Endothelial cell of umbilical vein (primary cell): ENCODE measurements at regions not wholly inside any gene's neighbourhood (a gene's known extent, or its start where the extent isn't known, plus 50 kb on each side); places are given as distances from the start of the nearest gene placed in this dataset.

Experiments used
- BruUV-seq: library from RNA; stranded (reverse); fragments of 400-500 nt; replicated peaks from 2 replicates; lab custom pipeline; 2021; lab: Mats Ljungman, UMichigan
- CTCF ChIA-PET: fragments of 300-600, 350-600 bp; sonication (Branson Sonifier 250); formaldehyde crosslinking; loops from one replicate; lab custom pipeline; 2021; ENCODE audit warnings: antibody characterized with exemption, inconsistent platforms; lab: Charles Lee
- POLR2A ChIA-PET: fragments of 300-600, 350-600 bp; sonication (Branson Sonifier 250); formaldehyde crosslinking; loops from one replicate; lab custom pipeline; 2021; ENCODE audit warnings: antibody characterized with exemption, inconsistent platforms; lab: Charles Lee
- DNase-seq: peaks from one replicate; pipeline ENCODE4 v3.0.0-alpha.2; 2011; ENCODE audit warnings: low read depth, low spot score
- FAIRE-seq: peaks from 2 replicates; lab custom pipeline; 2011; peaks lifted over from hg19 to GRCh38; lab: Jason Lieb, UNC
- H2AFZ ChIP-seq: 2 replicates; pipeline ENCODE4 v1.6.0; 2012; ENCODE audit warnings: low read depth, low read length, control low read depth, inconsistent platforms
- H3K27ac ChIP-seq: 2 replicates; pipeline ENCODE4 v1.5.1; 2011; ENCODE audit warnings: low read depth, mild to moderate bottlenecking, control low read depth, low read length, moderate library complexity; ENCODE audit not compliant: insufficient read depth
- H3K27me3 ChIP-seq, 2 experiments: 2 replicates each; pipeline versions ENCODE4 v1.6.0 to v1.6.1; 2011; ENCODE audit warnings: low read length in 2 of 2, mixed read lengths in 1 of 2; ENCODE audit not compliant: control insufficient read depth in 2 of 2, insufficient read depth in 2 of 2
- H3K36me3 ChIP-seq, 2 experiments: 2 replicates in 1 of 2; 3 replicates in 1 of 2; pipeline ENCODE4 v1.5.1; 2011; ENCODE audit warnings: low read length in 2 of 2, mild to moderate bottlenecking in 1 of 2, moderate library complexity in 1 of 2; ENCODE audit not compliant: control insufficient read depth in 2 of 2, insufficient read depth in 2 of 2; ENCODE audit errors: extremely low read depth in 1 of 2
- H3K4me1 ChIP-seq: 3 replicates; pipeline ENCODE4 v1.5.1; 2011; ENCODE audit warnings: mild to moderate bottlenecking, low read length; ENCODE audit not compliant: control insufficient read depth, insufficient read depth; ENCODE audit errors: extremely low read depth
- H3K4me2 ChIP-seq: 2 replicates; pipeline ENCODE4 v1.6.1; 2011; ENCODE audit warnings: low read length, control low read depth, mixed read lengths; ENCODE audit not compliant: insufficient read depth
- H3K4me3 ChIP-seq, 3 experiments: fragments of 200-600 bp in 1 of 3; sonication (generic), shearing (Covaris generic) in 1 of 3; replicated peaks in 1 of 3; 2 replicates each; pipeline ENCODE4 v1.5.1; 2011 to 2016; ENCODE audit warnings: control low read depth in 3 of 3, low read length in 3 of 3, mild to moderate bottlenecking in 2 of 3, inconsistent platforms in 1 of 3, low read depth in 1 of 3, moderate library complexity in 1 of 3; ENCODE audit not compliant: insufficient read depth in 1 of 3
- H3K79me2 ChIP-seq: 2 replicates; pipeline ENCODE4 v1.6.0; 2012; ENCODE audit warnings: low read length, inconsistent platforms; ENCODE audit not compliant: control insufficient read depth, insufficient read depth
- H3K9ac ChIP-seq: replicated peaks from 2 replicates; pipeline ENCODE3; 2011; ENCODE audit warnings: low read length, control low read depth; ENCODE audit not compliant: insufficient read depth; ENCODE audit errors: extremely low read depth
- H3K9me1 ChIP-seq: replicated peaks from 3 replicates; pipeline ENCODE4 v1.6.0; 2011; ENCODE audit warnings: mild to moderate bottlenecking, low read length; ENCODE audit not compliant: control insufficient read depth, insufficient read depth; ENCODE audit errors: extremely low read depth
- H3K9me3 ChIP-seq: replicated peaks from 2 replicates; pipeline ENCODE4 v1.5.1; 2012; ENCODE audit warnings: low read length, inconsistent platforms; ENCODE audit not compliant: control insufficient read depth, insufficient read depth
- H4K20me1 ChIP-seq: replicated peaks from 2 replicates; pipeline ENCODE3; 2011; ENCODE audit warnings: mild to moderate bottlenecking, low read length; ENCODE audit not compliant: control insufficient read depth, insufficient read depth; ENCODE audit errors: extremely low read depth
- EZH2 ChIP-seq: IDR thresholded peaks from 2 replicates; pipeline ENCODE4 v1.6.1; 2012; ENCODE audit warnings: borderline replicate concordance, low read depth, mild to moderate bottlenecking, moderate library complexity, low read length, inconsistent platforms; ENCODE audit not compliant: severe bottlenecking
- FOS ChIP-seq: IDR thresholded peaks from 2 replicates; pipeline ENCODE4 v1.6.1; 2011; ENCODE audit warnings: mild to moderate bottlenecking, low read length, moderate library complexity, borderline replicate concordance; ENCODE audit not compliant: insufficient read depth
- GATA2 ChIP-seq: IDR thresholded peaks from 2 replicates; pipeline ENCODE4 v1.7.0; 2011; ENCODE audit warnings: low read depth, mild to moderate bottlenecking, moderate library complexity, mixed read lengths, low read length; ENCODE audit not compliant: insufficient read length, insufficient read depth
- JUN ChIP-seq: IDR thresholded peaks from 2 replicates; pipeline ENCODE4 v1.6.1; 2011; ENCODE audit warnings: borderline replicate concordance, low read depth; ENCODE audit not compliant: insufficient read length, insufficient read depth
- MAX ChIP-seq: IDR thresholded peaks from 2 replicates; pipeline ENCODE4 v1.6.1; 2011; ENCODE audit not compliant: insufficient read depth, insufficient read length
- MYC ChIP-seq: IDR thresholded peaks from one replicate; pipeline ENCODE4 v1.6.1; 2011; ENCODE audit warnings: mild to moderate bottlenecking, low read depth, low read length
- POLR2A ChIP-seq: IDR thresholded peaks from 2 replicates; pipeline ENCODE4 v1.6.1; 2012; ENCODE audit warnings: low read depth, mild to moderate bottlenecking, control low read depth, low read length
- POLR2AphosphoS5 ChIP-seq: IDR thresholded peaks from 2 replicates; pipeline ENCODE4 v1.6.1; 2012; ENCODE audit warnings: low read depth, mild to moderate bottlenecking, control low read depth, low read length, moderate library complexity; ENCODE audit not compliant: insufficient read depth
- dilution Hi-C: fragments of 300-500 bp; cut with MboI; formaldehyde crosslinking; loops from one replicate; pipeline ENCODE4 v1.15.0; 2019; ENCODE audit warnings: low sequenced_read_pairs; ENCODE audit not compliant: extremely low pct_ligation_motif_present
- intact Hi-C: fragments of 100-400 bp; cut with micrococcal nuclease; formaldehyde crosslinking; loops from one replicate; pipeline ENCODE4 v1.10.0; 2022
- TF ChIP-seq, protein P1 (sequence below), 2 donors: IDR thresholded peaks; 1 replicate in 1 of 2; 2 replicates in 1 of 2; pipeline ENCODE4 v1.5.1; 2011; ENCODE audit warnings: low read length in 2 of 2, mild to moderate bottlenecking in 2 of 2, moderate library complexity in 2 of 2, control low read depth in 1 of 2, inconsistent platforms in 1 of 2, low read depth in 1 of 2; ENCODE audit not compliant: insufficient read depth in 1 of 2; ENCODE audit errors: extremely low read depth in 1 of 2

DNA sequence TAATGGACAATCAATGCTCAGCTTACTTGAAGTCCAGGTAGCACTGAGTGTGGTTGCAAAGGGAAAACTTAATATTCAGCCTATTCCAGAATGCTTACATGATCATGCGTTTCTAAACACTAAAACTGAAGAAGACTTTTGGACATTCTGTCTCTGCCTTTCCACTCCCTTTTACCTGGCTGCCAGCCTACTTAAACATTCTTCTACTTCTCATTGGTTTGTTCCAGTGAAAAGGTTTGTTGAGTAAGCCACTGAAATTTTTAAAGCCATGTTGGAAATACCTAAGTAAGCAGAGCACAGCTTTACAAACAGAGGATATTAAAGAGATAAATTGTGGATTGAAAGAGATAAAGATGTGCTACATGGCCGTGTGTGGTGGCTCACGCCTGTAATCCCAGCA lies 1280.8 kb upstream of the AUTS2 start:
- ChIA-PET POLR2A (no interaction called here), CTCF (no interaction called here)
- no peaks in the 10 kb centered on the region for H3K36me3 ChIP-seq
- intact Hi-C loops (no loop called here), dilution Hi-C loops (no loop called here)
- H3K9me1 ChIP-seq: no peaks in the 10 kb centered on the region
- peaks cover 11% of the 10 kb centered on the region for H3K9me3 ChIP-seq
- no peak overlapping the region for H3K27ac ChIP-seq
- H4K20me1 ChIP-seq: no peaks in the 10 kb centered on the region
- no peaks in the 10 kb centered on the region for H3K27me3 ChIP-seq
- no peak overlapping the region for H3K9ac ChIP-seq
- FAIRE-seq (no peak), DNase-seq (no peak)
- H3K4me2 ChIP-seq: no peak overlapping the region
- no peak for TF ChIP-seq MAX
- TF ChIP-seq, protein P1, sequence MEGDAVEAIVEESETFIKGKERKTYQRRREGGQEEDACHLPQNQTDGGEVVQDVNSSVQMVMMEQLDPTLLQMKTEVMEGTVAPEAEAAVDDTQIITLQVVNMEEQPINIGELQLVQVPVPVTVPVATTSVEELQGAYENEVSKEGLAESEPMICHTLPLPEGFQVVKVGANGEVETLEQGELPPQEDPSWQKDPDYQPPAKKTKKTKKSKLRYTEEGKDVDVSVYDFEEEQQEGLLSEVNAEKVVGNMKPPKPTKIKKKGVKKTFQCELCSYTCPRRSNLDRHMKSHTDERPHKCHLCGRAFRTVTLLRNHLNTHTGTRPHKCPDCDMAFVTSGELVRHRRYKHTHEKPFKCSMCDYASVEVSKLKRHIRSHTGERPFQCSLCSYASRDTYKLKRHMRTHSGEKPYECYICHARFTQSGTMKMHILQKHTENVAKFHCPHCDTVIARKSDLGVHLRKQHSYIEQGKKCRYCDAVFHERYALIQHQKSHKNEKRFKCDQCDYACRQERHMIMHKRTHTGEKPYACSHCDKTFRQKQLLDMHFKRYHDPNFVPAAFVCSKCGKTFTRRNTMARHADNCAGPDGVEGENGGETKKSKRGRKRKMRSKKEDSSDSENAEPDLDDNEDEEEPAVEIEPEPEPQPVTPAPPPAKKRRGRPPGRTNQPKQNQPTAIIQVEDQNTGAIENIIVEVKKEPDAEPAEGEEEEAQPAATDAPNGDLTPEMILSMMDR (IDR thresholded peaks at IDR 0.05; ENCODE audit: extremely low read depth in 1 of 2, insufficient read depth in 1 of 2, low read depth in 1 of 2, low read length in 2 of 2): no peak
- no peak for TF ChIP-seq MYC
- no peaks in the 10 kb centered on the region for H3K4me1 ChIP-seq
- H3K79me2 ChIP-seq: no peaks in the 10 kb centered on the region
- no TSS peak for BruUV-seq
- H3K4me3 ChIP-seq: no peak overlapping the region
- no peak overlapping the region for H2AFZ ChIP-seq

DNA sequence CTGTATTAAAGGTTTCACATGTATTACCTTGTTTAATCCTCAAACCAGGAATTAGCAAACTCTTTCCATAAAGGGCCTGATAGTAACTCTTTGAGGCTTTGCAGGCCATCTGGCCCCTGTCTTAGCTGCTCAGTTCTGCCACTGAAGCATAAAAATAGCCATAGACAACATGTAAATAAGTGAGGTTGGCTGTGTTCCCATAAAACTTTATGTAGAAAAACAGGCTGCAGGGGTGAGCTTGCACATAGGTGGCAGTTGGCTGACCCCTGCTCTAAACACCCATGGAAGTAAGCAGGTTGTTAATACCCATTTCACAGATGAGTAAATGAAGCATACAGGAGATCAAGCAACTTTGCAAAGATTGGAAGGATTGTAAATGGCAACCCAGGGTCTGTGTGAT lies 1279.2 kb upstream of the AUTS2 start:
- Histone ChIP-seq H4K20me1 (no peaks in the 10 kb centered on the region), H3K36me3 (no peaks in the 10 kb centered on the region), H3K79me2 (no peaks in the 10 kb centered on the region), H3K27me3 (no peaks in the 10 kb centered on the region), H3K4me3 (no peak overlapping the region), H3K4me2 (no peak overlapping the region), H3K4me1 (no peaks in the 10 kb centered on the region), H3K9ac (no peak overlapping the region), H3K9me3 (peaks cover 9% of the 10 kb centered on the region), H3K9me1 (no peaks in the 10 kb centered on the region), H3K27ac (no peak overlapping the region), H2AFZ (no peak overlapping the region)
- dilution Hi-C loops: no loop called here
- ChIA-PET POLR2A (no interaction called here), CTCF (no interaction called here)
- FAIRE-seq: no peak
- DNase-seq: no peak
- intact Hi-C loops: no loop called here
- BruUV-seq: no TSS peak
- TF ChIP-seq EZH2 (no peak), POLR2A (no peak), JUN (no peak), MYC (no peak), MAX (no peak), GATA2 (no peak), POLR2AphosphoS5 (no peak), FOS (no peak)
- TF ChIP-seq, protein P1 (IDR thresholded peaks at IDR 0.05; ENCODE audit: extremely low read depth in 1 of 2, insufficient read depth in 1 of 2, low read depth in 1 of 2, low read length in 2 of 2): no peak
